ENCODE measurements at regions not wholly inside any gene's neighbourhood (a gene's known extent, or its start where the extent isn't known, plus 50 kb on each side); places are given as distances from the start of the nearest gene placed in this dataset.
"Not testable (repeated sequence)": the region's sequence is repeated elsewhere in the genome, so short reads cannot be mapped to it uniquely, and the experiment has no call there.

- DNase-seq = no peak
Observed at GRCh38 chr9:102728946-102729345, 266.2 kb upstream of the CYLC2 start.

DNA sequence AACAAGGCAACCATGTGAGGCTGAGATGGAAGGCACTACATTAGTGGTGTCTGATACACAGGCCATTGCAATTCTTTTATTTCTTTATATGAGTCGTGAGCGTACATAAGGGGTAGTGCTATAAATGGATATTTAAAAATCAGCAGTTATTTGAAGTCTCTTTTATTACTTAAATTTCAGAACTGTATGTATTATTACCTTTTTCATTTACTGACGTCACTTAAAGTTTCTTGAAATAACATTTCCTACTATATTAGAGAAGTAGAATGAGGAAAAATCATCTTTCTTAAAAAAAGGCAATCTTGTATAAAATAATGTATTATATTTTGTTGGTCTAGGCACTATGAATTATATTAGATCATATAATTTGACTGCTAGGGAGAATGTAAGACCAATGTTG lies 280.9 kb upstream of the CYLC2 start:
- DNase-seq = no peak

DNA sequence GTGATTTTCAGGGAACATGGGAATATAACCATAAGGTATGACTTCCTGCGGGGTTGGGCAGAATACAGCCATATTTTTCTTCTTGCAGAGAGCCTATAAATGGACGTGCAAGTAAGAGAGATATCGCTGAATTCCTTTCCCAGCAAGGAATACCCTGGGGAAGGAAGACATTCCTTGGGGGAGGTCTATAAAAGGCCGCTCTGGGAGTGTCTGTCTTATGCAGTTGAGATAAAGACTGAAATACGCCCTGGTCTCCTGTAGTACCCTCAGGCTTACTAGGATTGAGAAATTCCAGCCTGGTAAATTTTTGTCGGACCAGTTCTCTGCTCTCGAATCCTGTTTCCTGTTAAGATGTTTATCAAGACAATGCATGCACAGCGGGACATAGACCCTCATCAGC lies 282.2 kb upstream of the CYLC2 start:
- not testable (repeated sequence) for DNase-seq

DNA sequence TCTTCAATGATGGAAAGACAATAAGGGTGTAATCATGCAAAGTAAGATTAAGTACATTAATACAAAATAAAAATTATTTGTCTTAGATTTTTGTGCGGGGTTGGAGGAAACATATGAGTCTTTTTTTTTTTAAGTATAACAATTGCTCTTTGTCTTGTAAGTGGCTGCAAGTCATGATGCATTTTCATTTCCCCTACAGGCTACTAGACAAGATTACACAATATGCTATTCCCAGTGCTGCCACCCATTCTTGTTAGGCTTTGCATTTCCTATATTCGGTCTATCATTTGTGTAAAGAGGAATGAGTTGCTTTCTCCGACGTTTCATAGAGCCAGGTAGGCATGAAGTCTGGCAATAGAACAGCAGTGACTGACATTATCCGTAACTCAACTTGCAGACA lies 294.2 kb upstream of the CYLC2 start:
- no peak for DNase-seq

GRCh38 chr9:102669220-102669619 lies 325.9 kb upstream of the CYLC2 start:
- no peak for DNase-seq

DNA sequence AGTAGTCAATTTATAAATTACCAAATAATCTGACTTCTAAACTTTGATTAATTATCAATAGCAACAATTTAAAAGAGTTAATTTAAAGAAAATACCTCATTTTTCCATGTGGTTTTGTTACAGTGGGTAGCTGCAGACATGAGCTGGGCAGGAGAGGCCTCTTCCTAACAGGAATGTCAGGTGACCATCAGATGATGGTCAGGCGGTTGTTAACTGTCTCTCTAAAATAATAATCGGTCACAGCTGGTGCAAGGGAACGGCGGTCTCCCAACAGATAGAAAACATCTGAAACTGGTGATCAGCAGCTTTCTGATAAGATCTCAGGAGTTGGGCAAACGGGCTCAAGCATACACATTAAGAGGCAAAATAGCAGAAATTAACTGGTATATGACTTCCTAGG lies 342.7 kb upstream of the CYLC2 start:
- no peak for DNase-seq

GRCh38 chr9:102650896-102651295 lies 344.2 kb upstream of the CYLC2 start:
- no peak for DNase-seq

DNA sequence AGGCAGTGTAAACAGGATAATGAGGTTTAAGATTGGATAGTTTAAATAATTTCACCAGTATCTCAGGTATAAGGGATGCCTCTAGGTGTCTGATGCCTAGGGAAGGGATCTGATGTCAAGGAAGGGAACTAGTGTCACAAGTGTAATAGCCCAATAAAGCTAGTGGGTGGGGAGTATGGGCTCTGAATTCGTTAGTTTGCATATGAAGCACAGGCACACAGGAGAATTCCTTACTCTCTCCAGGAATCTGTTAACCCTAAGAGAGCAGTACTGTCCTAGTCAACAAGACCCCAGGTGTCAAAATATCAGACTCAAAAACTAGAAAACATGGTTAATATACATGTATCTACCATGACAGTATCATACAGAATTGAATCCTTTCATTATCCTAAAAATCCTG lies 352.5 kb upstream of the CYLC2 start:
- no peak for DNase-seq

- DNase-seq = no peak
Observed at GRCh38 chr9:102631559-102631958, 363.6 kb upstream of the CYLC2 start.

GRCh38 chr9:102609461-102609860 lies 385.7 kb upstream of the CYLC2 start:
- no peak for DNase-seq

GRCh38 chr9:102603198-102604195 lies 391.6 kb upstream of the CYLC2 start:
- not testable (repeated sequence) for DNase-seq

DNA sequence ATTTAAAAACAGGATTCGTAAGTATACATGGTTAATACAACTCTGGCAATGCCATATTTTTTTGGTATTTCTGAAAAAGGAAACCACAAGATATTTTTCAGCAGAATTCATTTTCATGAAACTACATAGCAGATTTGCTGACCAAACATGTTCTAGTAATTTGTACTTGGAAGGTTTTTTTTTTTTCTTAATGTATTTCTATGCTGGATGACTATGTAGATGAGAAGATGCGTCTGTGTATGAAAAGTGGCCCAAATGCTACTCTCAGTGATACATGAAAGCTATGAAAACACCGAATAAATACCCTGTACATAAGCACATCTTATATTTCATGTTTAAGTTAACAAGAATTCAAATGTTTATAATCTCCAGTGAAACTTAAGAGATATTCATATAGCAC lies 400.9 kb upstream of the CYLC2 start:
- no peak for DNase-seq

- DNase-seq = no peak
Observed at GRCh38 chr9:102587281-102587680, 407.9 kb upstream of the CYLC2 start.

DNA sequence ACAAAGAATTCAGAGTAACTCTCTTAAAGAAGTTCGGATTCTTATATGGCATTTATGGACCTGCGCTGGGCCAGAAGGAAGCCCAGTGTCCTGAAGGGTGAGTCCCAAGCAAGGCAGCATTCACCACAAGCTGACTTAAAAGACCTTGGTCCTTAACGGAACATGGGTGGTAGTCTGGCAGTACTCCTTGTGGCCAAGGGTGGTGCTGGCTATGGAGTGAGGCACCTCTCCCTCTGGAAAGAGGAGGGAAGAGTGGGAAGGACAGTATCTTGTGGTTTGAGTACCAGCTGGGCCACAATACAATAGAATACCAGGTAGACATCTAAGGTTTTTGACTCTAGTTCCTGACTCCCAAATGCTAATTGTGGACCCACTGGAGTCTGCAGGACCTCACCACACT lies 425.7 kb upstream of the CYLC2 start:
- no peak for DNase-seq

- DNase-seq = no peak
Observed at GRCh38 chr9:102551346-102551745, 443.8 kb upstream of the CYLC2 start.

- no peak for DNase-seq
Observed at GRCh38 chr9:102550886-102551285, 444.2 kb upstream of the CYLC2 start.

- DNase-seq = no peak
Observed at GRCh38 chr9:102550266-102550665, 444.9 kb upstream of the CYLC2 start.

- no peak for DNase-seq
Observed at GRCh38 chr9:102534031-102534430, 461.1 kb upstream of the CYLC2 start.

DNA sequence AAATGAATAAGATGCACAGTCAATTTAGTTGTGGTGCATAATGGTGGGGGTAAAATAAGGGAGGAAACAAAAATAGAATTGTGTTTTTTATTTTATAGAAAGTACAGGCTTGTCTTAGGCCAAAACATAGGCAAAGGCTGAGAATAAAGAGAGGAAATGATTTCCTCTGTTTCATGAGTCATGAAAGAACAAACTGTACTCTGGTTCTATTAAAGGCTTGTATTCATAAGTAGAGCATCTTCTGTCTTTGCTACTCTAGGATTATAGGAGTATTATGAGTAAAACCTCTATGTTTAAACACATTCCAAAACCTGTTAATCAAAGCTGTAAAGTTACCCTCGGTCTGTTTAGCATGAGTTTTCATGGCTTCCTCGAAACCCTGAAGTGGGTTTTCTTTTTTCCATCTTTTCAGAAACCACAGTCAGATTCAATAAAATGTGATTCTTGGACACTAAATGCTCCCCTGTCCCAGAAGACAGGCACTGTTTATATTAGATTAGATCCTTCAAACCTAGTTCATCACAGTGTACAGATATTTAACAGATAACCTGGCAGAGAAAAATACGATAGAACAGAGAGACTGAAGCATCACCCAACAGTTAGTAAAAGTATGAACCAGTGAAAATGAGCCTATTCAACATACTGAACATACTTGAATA lies 473.9 kb upstream of the CYLC2 start:
- DNase-seq = no peak

GRCh38 chr9:102519423-102519822 lies 475.7 kb upstream of the CYLC2 start:
- no peak for DNase-seq

GRCh38 chr9:102518324-102518723 lies 476.8 kb upstream of the CYLC2 start:
- DNase-seq = no peak

DNA sequence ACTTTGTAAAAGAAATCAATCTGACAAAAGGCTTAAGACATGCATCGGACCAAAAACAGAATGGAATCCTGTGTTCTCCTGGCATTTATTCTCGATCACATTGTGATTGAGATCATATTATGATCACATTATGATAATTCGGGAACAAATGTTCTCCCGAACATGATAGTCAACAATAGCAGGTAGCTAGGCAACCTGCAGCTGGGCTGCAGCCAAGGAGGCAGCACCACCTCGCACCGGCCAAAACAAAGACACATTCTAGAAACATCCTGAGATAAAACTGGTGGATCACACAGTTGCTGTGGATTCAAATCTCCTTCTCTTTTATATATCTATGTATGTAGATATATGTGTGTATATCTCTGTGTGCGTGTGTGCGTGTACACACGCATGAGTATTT lies 480.6 kb upstream of the CYLC2 start:
- DNase-seq = no peak

DNA sequence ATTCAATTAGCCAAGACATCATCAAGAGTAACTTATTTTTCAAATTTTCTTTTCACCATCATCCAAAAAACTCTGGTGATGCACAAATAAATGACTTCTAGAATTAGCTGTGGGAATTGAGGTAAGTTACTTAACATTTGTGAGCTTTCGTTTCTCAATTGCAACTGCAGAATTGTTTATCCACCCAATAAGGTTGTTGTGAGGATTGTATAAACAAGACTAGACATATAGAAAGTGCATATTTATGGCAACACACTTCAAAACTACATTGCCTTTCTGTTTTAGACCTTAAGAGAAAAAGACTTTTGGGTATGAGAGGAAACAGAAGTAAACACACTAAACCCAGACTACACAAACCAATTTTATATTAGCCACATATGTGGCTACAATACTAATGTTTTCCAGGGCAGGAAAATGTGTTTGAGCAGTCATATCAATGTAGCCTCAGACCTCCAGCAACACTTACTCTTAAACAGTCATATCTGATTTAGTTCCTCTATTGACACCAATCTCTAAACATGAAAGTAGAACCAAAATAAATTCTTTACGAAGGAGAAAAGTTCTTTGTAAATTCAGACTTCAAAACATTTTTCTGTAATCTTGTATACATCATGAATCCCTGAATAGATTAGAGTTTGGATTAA lies 488.0 kb upstream of the CYLC2 start:
- no peak for DNase-seq
